ENCODE measurements at regions not wholly inside any gene's neighbourhood (a gene's known extent, or its start where the extent isn't known, plus 50 kb on each side); places are given as distances from the start of the nearest gene placed in this dataset.

GRCh38 chr13:40204246-40204645 lies 462.2 kb downstream of the FOXO1 start:
- TF ChIP-seq CTCF (IDR thresholded peaks at IDR 0.05) (no peak), POLR2A (IDR thresholded peaks at IDR 0.05) (no peak), EP300 (IDR thresholded peaks at IDR 0.05) (no peak)
